Suprapubic skin (tissue), 4 donors: ENCODE measurements at regions not wholly inside any gene's neighbourhood (a gene's known extent, or its start where the extent isn't known, plus 50 kb on each side); places are given as distances from the start of the nearest gene placed in this dataset.

Experiments
- DNase-seq, 2 donors: peaks; one replicate each; pipeline ENCODE4 v3.0.0-alpha.2; 2019; ENCODE audit warnings: low spot score in 2 of 2
- H3K27ac ChIP-seq: fragments of 200-600 bp; sonication (generic); one replicate; pipeline ENCODE4 v1.5.1; 2019
- H3K27me3 ChIP-seq: fragments of 200-600 bp; sonication (generic); one replicate; pipeline ENCODE4 v1.5.1; 2019
- H3K36me3 ChIP-seq: fragments of 200-600 bp; sonication (generic); one replicate; pipeline ENCODE4 v1.5.1; 2019
- H3K4me1 ChIP-seq: fragments of 200-600 bp; sonication (generic); one replicate; pipeline ENCODE4 v1.5.1; 2019
- H3K4me3 ChIP-seq: fragments of 200-600 bp; sonication (generic); one replicate; pipeline ENCODE4 v1.5.1; 2019; ENCODE audit warnings: mild to moderate bottlenecking
- H3K9me3 ChIP-seq: fragments of 200-600 bp; sonication (generic); one replicate; pipeline ENCODE4 v1.5.1; 2019
- CTCF ChIP-seq, 2 donors: fragments of 200-600 bp in 1 of 2; fragments of 450-650 bp in 1 of 2; sonication (generic) in 1 of 2; IDR thresholded peaks; one replicate each; pipeline ENCODE4 v1.5.1; 2016 to 2019; ENCODE audit warnings: antibody characterized with exemption in 2 of 2, mild to moderate bottlenecking in 1 of 2, moderate library complexity in 1 of 2
- EP300 ChIP-seq: sonication (generic); formaldehyde crosslinking; IDR thresholded peaks from one replicate; pipeline ENCODE4 v1.6.1; 2017; ENCODE audit warnings: antibody characterized with exemption
- POLR2A ChIP-seq, 2 donors: fragments of 450-650 bp; IDR thresholded peaks; one replicate each; pipeline ENCODE4 v1.6.1; 2017; ENCODE audit warnings: antibody characterized with exemption in 2 of 2, mild to moderate bottlenecking in 2 of 2, moderate library complexity in 2 of 2
- POLR2AphosphoS5 ChIP-seq, 3 donors: sonication (generic); formaldehyde crosslinking; IDR thresholded peaks; one replicate each; pipeline ENCODE4 v1.6.1; 2017; ENCODE audit warnings: antibody characterized with exemption in 3 of 3
- WGBS: methylation state at CpG from one replicate; pipeline ENCODE4 v1.1.5; 2018; 5-methylcytosine and 5-hydroxymethylcytosine counted together

- Histone ChIP-seq H3K36me3 (no peaks in the 10 kb centered on the region), H3K27ac (no peak overlapping the region), H3K4me3 (no peak overlapping the region), H3K9me3 (peaks cover 2% of the 10 kb centered on the region), H3K4me1 (no peaks in the 10 kb centered on the region), H3K27me3 (no peaks in the 10 kb centered on the region)
- TF ChIP-seq EP300 (no peak), POLR2A (IDR thresholded peaks at IDR 0.05) (no peak), POLR2AphosphoS5 (IDR thresholded peaks at IDR 0.05) (no peak), CTCF (IDR thresholded peaks at IDR 0.05) (no peak)
- WGBS, result 79% methylated on average over 6 of the region's 6 CpGs
- no peak for DNase-seq
Measured at GRCh38 chr11:25758145-25758661, 573.7 kb upstream of the ANO3 start.

GRCh38 chr11:25766332-25767015 lies 565.5 kb upstream of the ANO3 start:
- TF ChIP-seq EP300 (no peak), POLR2AphosphoS5 (IDR thresholded peaks at IDR 0.05) (no peak), CTCF (IDR thresholded peaks at IDR 0.05) (no peak), POLR2A (IDR thresholded peaks at IDR 0.05) (no peak)
- no peaks in the 10 kb centered on the region for H3K9me3 ChIP-seq
- H3K36me3 ChIP-seq, result no peaks in the 10 kb centered on the region
- no peaks in the 10 kb centered on the region for H3K4me1 ChIP-seq
- no peak for DNase-seq
- WGBS, result 64% methylated on average over 4 of the region's 4 CpGs
- H3K4me3 ChIP-seq, result no peak overlapping the region
- H3K27me3 ChIP-seq, result no peaks in the 10 kb centered on the region
- no peak overlapping the region for H3K27ac ChIP-seq

- H3K4me1 ChIP-seq, result no peaks in the 10 kb centered on the region
- no peaks in the 10 kb centered on the region for H3K36me3 ChIP-seq
- H3K9me3 ChIP-seq, result no peaks in the 10 kb centered on the region
- WGBS, result 66% methylated on average over 3 of the region's 3 CpGs
- H3K27ac ChIP-seq, result no peak overlapping the region
- H3K4me3 ChIP-seq, result no peak overlapping the region
- no peaks in the 10 kb centered on the region for H3K27me3 ChIP-seq
- no peak for DNase-seq
- TF ChIP-seq CTCF (IDR thresholded peaks at IDR 0.05), result no peak
- TF ChIP-seq POLR2AphosphoS5 (IDR thresholded peaks at IDR 0.05), result no peak
- TF ChIP-seq POLR2A (IDR thresholded peaks at IDR 0.05), result no peak
- TF ChIP-seq EP300, result no peak
Measured at GRCh38 chr11:25769287-25769686, 562.6 kb upstream of the ANO3 start.

- no peak for DNase-seq
- WGBS, result 45% methylated on average over 4 of the region's 4 CpGs
Measured at GRCh38 chr11:25771605-25772004, 560.3 kb upstream of the ANO3 start.

More at GRCh38 chr11:25771605-25772004, 560.3 kb upstream of the ANO3 start:
- no peaks in the 10 kb centered on the region for H3K27me3 ChIP-seq
- H3K4me3 ChIP-seq, result no peak overlapping the region
- no peak overlapping the region for H3K27ac ChIP-seq
- H3K9me3 ChIP-seq, result no peaks in the 10 kb centered on the region
- H3K36me3 ChIP-seq, result no peaks in the 10 kb centered on the region
- H3K4me1 ChIP-seq, result no peaks in the 10 kb centered on the region
- TF ChIP-seq POLR2A (IDR thresholded peaks at IDR 0.05) (no peak), CTCF (IDR thresholded peaks at IDR 0.05) (no peak), EP300 (no peak), POLR2AphosphoS5 (IDR thresholded peaks at IDR 0.05) (no peak)
